ENCODE measurements at regions not wholly inside any gene's neighbourhood (a gene's known extent, or its start where the extent isn't known, plus 50 kb on each side); places are given as distances from the start of the nearest gene placed in this dataset.

GRCh38 chr20:58075586-58076345, 152.7 kb downstream of the ANKRD60 start:
- FAIRE-seq (no peak), DNase-seq (ENCODE audit: insufficient read length, low spot score) (no peak)
- TF ChIP-seq CTCF (IDR thresholded peaks at IDR 0.05; ENCODE audit: insufficient read depth, missing control alignments) = no peak

- TF ChIP-seq CTCF (IDR thresholded peaks at IDR 0.05; ENCODE audit: insufficient read depth, missing control alignments) = no peak
- no peak for FAIRE-seq
- DNase-seq (ENCODE audit: insufficient read length, low spot score) = no peak
Observed at GRCh38 chr20:58073945-58074856, 154.3 kb downstream of the ANKRD60 start.

GRCh38 chr20:58072695-58073671, 155.5 kb downstream of the ANKRD60 start:
- no peak for TF ChIP-seq CTCF (IDR thresholded peaks at IDR 0.05; ENCODE audit: insufficient read depth, missing control alignments)
- FAIRE-seq (no peak), DNase-seq (ENCODE audit: insufficient read length, low spot score) (no peak)

- DNase-seq (ENCODE audit: insufficient read length, low spot score) (no peak), FAIRE-seq (no peak)
- no peak for TF ChIP-seq CTCF (IDR thresholded peaks at IDR 0.05; ENCODE audit: insufficient read depth, missing control alignments)
Observed at GRCh38 chr20:58071991-58072390, 156.5 kb downstream of the ANKRD60 start.

GRCh38 chr20:58071298-58071697, 157.2 kb downstream of the ANKRD60 start:
- no peak for TF ChIP-seq CTCF (IDR thresholded peaks at IDR 0.05; ENCODE audit: insufficient read depth, missing control alignments)
- FAIRE-seq = no peak
- DNase-seq (ENCODE audit: insufficient read length, low spot score) = no peak

- DNase-seq (ENCODE audit: insufficient read length, low spot score) (no peak), FAIRE-seq (no peak)
- TF ChIP-seq CTCF (IDR thresholded peaks at IDR 0.05; ENCODE audit: insufficient read depth, missing control alignments) = no peak
Observed at GRCh38 chr20:58070664-58071196, 157.7 kb downstream of the ANKRD60 start.
